Naive thymus-derived CD4-positive, alpha-beta T cell (primary cell): ENCODE measurements at regions not wholly inside any gene's neighbourhood (a gene's known extent, or its start where the extent isn't known, plus 50 kb on each side); places are given as distances from the start of the nearest gene placed in this dataset.

Experiments
- ATAC-seq: fragments of 150-1000 bp; cut with Tn5 transposase; 2 replicates; pipeline ENCODE4 v1.10.0; 2021; ENCODE audit warnings: mild to moderate bottlenecking, moderate library complexity
- CTCF ChIA-PET: fragments of 350-600 bp; sonication (Branson Sonifier 250); formaldehyde crosslinking; loops from one replicate; lab custom pipeline; 2021; ENCODE audit warnings: antibody characterized with exemption; lab: Charles Lee
- POLR2A ChIA-PET: fragments of 350-600 bp; sonication (Branson Sonifier 250); formaldehyde crosslinking; loops from one replicate; lab custom pipeline; 2021; ENCODE audit warnings: antibody characterized with exemption, inconsistent platforms; lab: Charles Lee
- DNase-seq, 9 donors: peaks; one replicate each; pipeline versions ENCODE4 v3.0.0 to v3.0.0-alpha.2; 2020 to 2022; ENCODE audit warnings: mixed read lengths in 1 of 9
- H3K27ac ChIP-seq: one replicate; pipeline ENCODE4 v1.7.0; 2013; ENCODE audit warnings: mild to moderate bottlenecking, low read depth, low read length, moderate library complexity
- H3K27me3 ChIP-seq, 2 donors: one replicate each; pipeline ENCODE4 v1.7.0; 2013; ENCODE audit warnings: low read length in 2 of 2, mild to moderate bottlenecking in 2 of 2, moderate library complexity in 2 of 2; ENCODE audit not compliant: control insufficient read depth in 2 of 2, insufficient read depth in 2 of 2
- H3K36me3 ChIP-seq, 3 experiments: 1 replicate in 2 of 3; 2 replicates in 1 of 3; pipeline ENCODE4 v1.7.0; 2013; ENCODE audit warnings: low read length in 3 of 3, mild to moderate bottlenecking in 3 of 3, moderate library complexity in 1 of 3; ENCODE audit not compliant: insufficient read depth in 3 of 3, control insufficient read depth in 2 of 3
- H3K4me1 ChIP-seq, 2 donors: one replicate each; pipeline ENCODE4 v1.7.0; 2013; ENCODE audit warnings: low read length in 2 of 2, mild to moderate bottlenecking in 2 of 2, moderate library complexity in 1 of 2; ENCODE audit not compliant: control insufficient read depth in 2 of 2, insufficient read depth in 2 of 2
- H3K4me3 ChIP-seq: 2 replicates; pipeline ENCODE4 v1.7.0; 2013; ENCODE audit warnings: mild to moderate bottlenecking, low read length
- H3K9me3 ChIP-seq, 3 experiments: 1 replicate in 2 of 3; 2 replicates in 1 of 3; pipeline ENCODE4 v1.7.0; 2013; ENCODE audit warnings: low read length in 3 of 3; ENCODE audit not compliant: control insufficient read depth in 2 of 3
- H3K27ac Mint-ChIP-seq, 9 donors: one replicate each; pipeline ENCODE4 v1.8.0; 2020 to 2022; ENCODE audit warnings: mixed read lengths in 9 of 9, mild to moderate bottlenecking in 8 of 9, moderate library complexity in 5 of 9, inconsistent platforms in 2 of 9
- H3K27me3 Mint-ChIP-seq, 5 donors: one replicate each; pipeline ENCODE4 v1.8.0; 2021 to 2022; ENCODE audit warnings: mixed read lengths in 5 of 5, mild to moderate bottlenecking in 1 of 5
- H3K36me3 Mint-ChIP-seq, 5 donors: one replicate each; pipeline ENCODE4 v1.8.0; 2020 to 2022; ENCODE audit warnings: mixed read lengths in 5 of 5, mild to moderate bottlenecking in 3 of 5, inconsistent platforms in 1 of 5
- H3K4me1 Mint-ChIP-seq, 7 donors: one replicate each; pipeline ENCODE4 v1.8.0; 2020 to 2022; ENCODE audit warnings: mixed read lengths in 7 of 7, mild to moderate bottlenecking in 3 of 7, inconsistent platforms in 1 of 7
- H3K4me3 Mint-ChIP-seq, 10 donors: one replicate each; pipeline ENCODE4 v1.8.0; 2020 to 2022; ENCODE audit warnings: mild to moderate bottlenecking in 10 of 10, mixed read lengths in 10 of 10, moderate library complexity in 6 of 10, inconsistent platforms in 2 of 10
- H3K9me3 Mint-ChIP-seq, 11 donors: one replicate each; pipeline ENCODE4 v1.8.0; 2020 to 2022; ENCODE audit warnings: mixed read lengths in 11 of 11, mild to moderate bottlenecking in 4 of 11, inconsistent platforms in 1 of 11, moderate library complexity in 1 of 11
- intact Hi-C, 2 donors: fragments of 100-400 bp; cut with micrococcal nuclease; formaldehyde crosslinking; loops; one replicate each; pipeline ENCODE4 v1.15.1; 2023

DNA sequence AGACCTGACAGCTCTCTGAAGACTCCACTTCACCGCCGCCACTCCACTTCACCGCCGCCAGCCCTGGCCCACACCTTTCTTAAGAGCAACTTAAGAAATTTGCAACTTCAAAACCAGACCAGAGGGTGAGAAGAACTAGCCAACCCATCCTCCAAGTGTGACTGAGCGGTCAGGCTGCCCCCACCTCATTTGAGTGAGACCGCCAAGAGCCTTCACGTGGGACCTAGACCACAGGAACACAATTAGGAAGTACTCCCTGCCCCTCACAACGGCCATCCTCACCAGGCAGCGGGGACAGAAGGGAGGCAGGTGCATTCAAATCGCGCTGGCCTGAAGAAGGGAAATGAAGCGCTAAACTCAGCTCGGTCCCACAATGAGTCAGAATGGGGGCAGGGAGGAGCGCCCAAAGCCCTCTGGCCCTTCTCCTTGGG, 156.8 kb upstream of the BCL6 start:
- no peaks in the 10 kb centered on the region for H3K4me1 ChIP-seq
- H3K9me3 Mint-ChIP-seq: no peaks in the 10 kb centered on the region
- H3K36me3 ChIP-seq: no peaks in the 10 kb centered on the region
- H3K27ac ChIP-seq: no peak overlapping the region
- peaks cover 0 to 2% (median 0%) of the 10 kb centered on the region in 5 donors for H3K36me3 Mint-ChIP-seq
- H3K27ac Mint-ChIP-seq: no peak overlapping the region
- CTCF ChIA-PET: no interaction called here
- ATAC-seq (no peak), DNase-seq (no peak)
- H3K27me3 ChIP-seq: no peaks in the 10 kb centered on the region
- H3K4me3 ChIP-seq: no peak overlapping the region
- H3K27me3 Mint-ChIP-seq: peaks cover 0 to 9% (median 0%) of the 10 kb centered on the region in 5 donors
- no peak overlapping the region for H3K4me3 Mint-ChIP-seq
- POLR2A ChIA-PET: no interaction called here
- H3K9me3 ChIP-seq: no peaks in the 10 kb centered on the region
- intact Hi-C loops: no loop called here
- H3K4me1 Mint-ChIP-seq: peaks cover 0 to 6% (median 0%) of the 10 kb centered on the region in 7 donors

DNA sequence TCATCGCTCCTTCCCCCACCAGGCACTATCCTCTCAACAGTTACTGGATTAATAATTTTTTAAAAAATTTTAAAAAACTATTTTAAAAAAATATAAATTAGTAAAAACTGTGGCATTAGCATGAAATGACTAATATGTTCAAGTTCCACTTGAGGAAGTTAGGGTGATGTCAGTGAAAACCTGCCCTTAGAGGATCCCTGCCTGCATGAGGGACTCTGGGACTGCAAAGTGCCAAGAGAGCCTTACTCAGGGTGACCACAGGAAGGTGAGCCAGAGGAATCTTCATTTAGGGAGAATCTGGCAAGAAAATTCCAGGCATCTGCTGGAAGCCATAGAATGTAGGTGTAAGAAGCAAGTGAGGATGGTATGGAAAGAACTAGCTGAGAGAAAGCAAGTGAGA, 157.7 kb upstream of the BCL6 start:
- Mint-ChIP-seq H3K27me3 (peaks cover 0 to 9% (median 0%) of the 10 kb centered on the region in 5 donors), H3K27ac (no peak overlapping the region), H3K36me3 (peaks cover 0 to 2% (median 0%) of the 10 kb centered on the region in 5 donors), H3K9me3 (no peaks in the 10 kb centered on the region), H3K4me3 (no peak overlapping the region), H3K4me1 (peaks cover 0 to 6% (median 0%) of the 10 kb centered on the region in 7 donors)
- Histone ChIP-seq H3K36me3 (no peaks in the 10 kb centered on the region), H3K4me1 (no peaks in the 10 kb centered on the region), H3K4me3 (no peak overlapping the region), H3K27ac (no peak overlapping the region), H3K9me3 (no peaks in the 10 kb centered on the region), H3K27me3 (no peaks in the 10 kb centered on the region)
- ChIA-PET POLR2A (no interaction called here), CTCF (no interaction called here)
- no peak for DNase-seq
- ATAC-seq: no peak
- intact Hi-C loops: no loop called here

DNA sequence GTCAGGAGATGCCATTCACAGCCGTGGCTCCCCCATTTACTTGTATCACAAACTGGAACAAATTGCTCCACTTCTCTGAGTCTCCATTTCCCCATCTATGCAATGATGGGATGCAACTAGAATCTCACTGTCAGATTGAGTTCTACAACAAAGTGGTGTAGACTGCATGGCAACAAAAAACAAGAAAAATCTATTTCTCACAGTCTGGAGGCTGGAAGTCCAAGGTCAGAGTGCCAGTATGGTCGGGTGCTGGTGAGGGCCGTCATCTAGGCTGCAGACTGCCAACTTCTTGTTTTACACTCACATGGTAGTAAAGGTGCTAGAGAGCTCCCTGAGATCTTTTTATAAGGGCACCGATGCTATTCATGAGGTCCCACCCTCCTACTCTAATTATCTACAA, 158.4 kb upstream of the BCL6 start:
- intact Hi-C loops: no loop called here
- DNase-seq: no peak
- CTCF ChIA-PET: no interaction called here
- H3K4me3 Mint-ChIP-seq: no peak overlapping the region
- no peak overlapping the region for H3K27ac Mint-ChIP-seq
- H3K4me1 ChIP-seq: no peaks in the 10 kb centered on the region
- H3K27me3 Mint-ChIP-seq: peaks cover 0 to 5% (median 0%) of the 10 kb centered on the region in 5 donors
- H3K9me3 Mint-ChIP-seq: no peaks in the 10 kb centered on the region
- H3K36me3 ChIP-seq: no peaks in the 10 kb centered on the region
- H3K4me3 ChIP-seq: no peak overlapping the region
- peaks cover 0 to 6% (median 0%) of the 10 kb centered on the region in 5 donors for H3K36me3 Mint-ChIP-seq
- H3K9me3 ChIP-seq: no peaks in the 10 kb centered on the region
- H3K4me1 Mint-ChIP-seq: peaks cover 0 to 6% (median 0%) of the 10 kb centered on the region in 7 donors
- no peak overlapping the region for H3K27ac ChIP-seq
- ATAC-seq: no peak
- POLR2A ChIA-PET: no interaction called here
- H3K27me3 ChIP-seq: no peaks in the 10 kb centered on the region

- Histone ChIP-seq H3K36me3 (no peaks in the 10 kb centered on the region), H3K27me3 (no peaks in the 10 kb centered on the region), H3K4me1 (no peaks in the 10 kb centered on the region), H3K27ac (no peak overlapping the region), H3K4me3 (no peak overlapping the region), H3K9me3 (no peaks in the 10 kb centered on the region)
- Mint-ChIP-seq H3K27ac (no peak overlapping the region), H3K9me3 (peaks cover 0 to 2% (median 0%) of the 10 kb centered on the region in 11 donors), H3K36me3 (peaks cover 0 to 13% (median 0%) of the 10 kb centered on the region in 5 donors), H3K4me1 (peaks cover 0 to 13% (median 0%) of the 10 kb centered on the region in 7 donors), H3K27me3 (no peaks in the 10 kb centered on the region), H3K4me3 (no peak overlapping the region)
- POLR2A ChIA-PET: no interaction called here
- intact Hi-C loops: no loop called here
- ATAC-seq (no peak), DNase-seq (no peak)
- CTCF ChIA-PET: no interaction called here
Measured at GRCh38 chr3:187906416-187906815, 161.1 kb upstream of the BCL6 start.

GRCh38 chr3:187906920-187907319, 161.7 kb upstream of the BCL6 start:
- Mint-ChIP-seq H3K36me3 (peaks cover 0 to 14% (median 0%) of the 10 kb centered on the region in 5 donors), H3K4me1 (peaks cover 0 to 11% (median 0%) of the 10 kb centered on the region in 7 donors), H3K9me3 (peaks cover 0 to 4% (median 0%) of the 10 kb centered on the region in 11 donors), H3K27me3 (no peaks in the 10 kb centered on the region), H3K27ac (no peak overlapping the region), H3K4me3 (no peak overlapping the region)
- Histone ChIP-seq H3K27me3 (no peaks in the 10 kb centered on the region), H3K4me1 (no peaks in the 10 kb centered on the region), H3K36me3 (no peaks in the 10 kb centered on the region), H3K27ac (no peak overlapping the region), H3K9me3 (no peaks in the 10 kb centered on the region), H3K4me3 (no peak overlapping the region)
- CTCF ChIA-PET: no interaction called here
- POLR2A ChIA-PET: no interaction called here
- DNase-seq: no peak
- intact Hi-C loops: no loop called here
- no peak for ATAC-seq

DNA sequence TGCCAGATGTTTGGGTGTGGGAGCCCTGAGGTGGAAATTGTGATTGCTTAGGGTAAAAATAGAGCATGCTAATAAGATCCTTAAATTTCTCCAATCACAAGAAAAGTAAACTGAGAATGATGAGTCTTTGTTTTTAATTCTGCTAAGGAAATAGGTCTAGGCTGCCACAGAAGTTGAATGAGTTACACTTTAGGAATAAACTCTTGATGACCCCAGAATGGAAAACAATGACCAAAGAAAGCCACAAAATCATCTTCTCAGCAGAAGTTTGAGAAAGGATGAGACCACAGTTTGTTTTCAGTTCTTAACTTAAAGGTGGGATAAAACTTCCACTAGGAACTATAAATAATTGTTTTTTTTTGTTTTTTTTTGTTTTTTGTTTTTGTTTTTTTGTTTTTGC, 164.6 kb upstream of the BCL6 start:
- Mint-ChIP-seq H3K36me3 (peaks cover 0 to 18% (median 0%) of the 10 kb centered on the region in 5 donors), H3K4me1 (peaks cover 2 to 29% (median 5%) of the 10 kb centered on the region in 7 donors), H3K27ac (no peak overlapping the region), H3K4me3 (no peak overlapping the region), H3K27me3 (no peaks in the 10 kb centered on the region), H3K9me3 (peaks cover 0 to 4% (median 0%) of the 10 kb centered on the region in 11 donors)
- H3K4me1 ChIP-seq: no peaks in the 10 kb centered on the region
- H3K27me3 ChIP-seq: no peaks in the 10 kb centered on the region
- POLR2A ChIA-PET: no interaction called here
- no peak overlapping the region for H3K4me3 ChIP-seq
- ATAC-seq: no peak
- intact Hi-C loops: loop anchor here in 1 of 2 donors (10.0 kb wide), 1 partner anchor 1415 kb away; no protein-coding TSS in a partner anchor
- no peak for DNase-seq
- H3K9me3 ChIP-seq: no peaks in the 10 kb centered on the region
- H3K27ac ChIP-seq: no peak overlapping the region
- H3K36me3 ChIP-seq: no peaks in the 10 kb centered on the region
- CTCF ChIA-PET: no interaction called here

- ATAC-seq (no peak), DNase-seq (no peak)
- no peak overlapping the region for H3K4me3 Mint-ChIP-seq
- H3K36me3 Mint-ChIP-seq: peaks cover 0 to 19% (median 0%) of the 10 kb centered on the region in 5 donors
- peaks cover 0 to 2% of the 10 kb centered on the region in 2 donors for H3K4me1 ChIP-seq
- no peaks in the 10 kb centered on the region for H3K9me3 ChIP-seq
- ChIA-PET CTCF (interaction anchor here (0.6 kb wide), 1 partner anchor 167 kb away, joined by 3 read pairs; the partner anchor contains the start of gene BCL6), POLR2A (no interaction called here)
- H3K27me3 ChIP-seq: no peaks in the 10 kb centered on the region
- no peak overlapping the region for H3K27ac ChIP-seq
- intact Hi-C loops: loop anchor here in 1 of 2 donors (10.0 kb wide), 1 partner anchor 1413 kb away; no protein-coding TSS in a partner anchor
- no peaks in the 10 kb centered on the region for H3K36me3 ChIP-seq
- peaks cover 0 to 4% (median 0%) of the 10 kb centered on the region in 11 donors for H3K9me3 Mint-ChIP-seq
- no peaks in the 10 kb centered on the region for H3K27me3 Mint-ChIP-seq
- H3K4me3 ChIP-seq: no peak overlapping the region
- H3K4me1 Mint-ChIP-seq: peaks cover 4 to 44% (median 9%) of the 10 kb centered on the region in 7 donors
- no peak overlapping the region for H3K27ac Mint-ChIP-seq
Measured at GRCh38 chr3:187912007-187912406, 166.7 kb upstream of the BCL6 start.
